ENCODE measurements at regions not wholly inside any gene's neighbourhood (a gene's known extent, or its start where the extent isn't known, plus 50 kb on each side); places are given as distances from the start of the nearest gene placed in this dataset.

DNA sequence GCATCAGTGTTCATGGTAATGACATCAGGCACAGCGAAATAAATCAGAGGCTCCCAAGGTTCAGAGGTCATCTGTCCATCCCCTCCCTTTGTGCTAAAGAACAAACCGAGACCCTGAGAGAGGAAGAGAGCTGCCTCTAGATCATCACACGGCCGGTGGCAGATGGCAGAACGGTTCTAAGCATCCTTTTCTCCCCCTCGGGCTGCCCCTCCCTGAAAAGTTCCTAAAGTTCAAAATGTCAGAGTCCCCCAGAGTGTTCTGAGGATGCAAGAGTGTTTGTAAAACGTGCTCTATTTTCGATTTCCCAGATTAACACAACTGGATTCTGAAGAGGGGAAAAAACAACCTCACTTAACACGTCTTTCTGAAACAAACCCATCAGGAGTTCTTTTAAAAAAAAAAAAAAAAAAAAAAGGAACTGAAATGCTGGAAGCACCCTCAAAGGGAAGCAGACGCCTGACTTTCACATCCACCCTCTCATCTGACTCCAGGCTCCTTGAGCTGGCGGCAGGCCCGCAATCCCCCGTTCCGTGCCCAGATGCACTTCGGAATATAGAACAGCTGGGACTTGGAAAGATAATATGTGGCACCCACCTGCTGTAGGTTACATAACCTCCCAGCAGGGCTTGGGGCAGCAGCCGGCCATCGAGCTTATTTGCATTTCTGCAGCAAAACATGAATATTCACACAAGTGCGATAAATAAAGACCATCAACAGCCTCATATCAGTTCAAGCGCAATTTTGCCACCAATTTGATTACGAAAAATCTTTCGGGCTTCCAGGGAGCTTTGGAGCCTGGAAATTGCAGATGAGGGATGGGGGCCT lies 115.5 kb upstream of the SMURF2 start:
- no peak for TF ChIP-seq GABPA (IDR thresholded peaks at IDR 0.05; ENCODE audit: low read depth)
- no peak for TF ChIP-seq MXI1 (IDR thresholded peaks at IDR 0.05; ENCODE audit: low read depth, low read length)
- TF ChIP-seq, protein P1, sequence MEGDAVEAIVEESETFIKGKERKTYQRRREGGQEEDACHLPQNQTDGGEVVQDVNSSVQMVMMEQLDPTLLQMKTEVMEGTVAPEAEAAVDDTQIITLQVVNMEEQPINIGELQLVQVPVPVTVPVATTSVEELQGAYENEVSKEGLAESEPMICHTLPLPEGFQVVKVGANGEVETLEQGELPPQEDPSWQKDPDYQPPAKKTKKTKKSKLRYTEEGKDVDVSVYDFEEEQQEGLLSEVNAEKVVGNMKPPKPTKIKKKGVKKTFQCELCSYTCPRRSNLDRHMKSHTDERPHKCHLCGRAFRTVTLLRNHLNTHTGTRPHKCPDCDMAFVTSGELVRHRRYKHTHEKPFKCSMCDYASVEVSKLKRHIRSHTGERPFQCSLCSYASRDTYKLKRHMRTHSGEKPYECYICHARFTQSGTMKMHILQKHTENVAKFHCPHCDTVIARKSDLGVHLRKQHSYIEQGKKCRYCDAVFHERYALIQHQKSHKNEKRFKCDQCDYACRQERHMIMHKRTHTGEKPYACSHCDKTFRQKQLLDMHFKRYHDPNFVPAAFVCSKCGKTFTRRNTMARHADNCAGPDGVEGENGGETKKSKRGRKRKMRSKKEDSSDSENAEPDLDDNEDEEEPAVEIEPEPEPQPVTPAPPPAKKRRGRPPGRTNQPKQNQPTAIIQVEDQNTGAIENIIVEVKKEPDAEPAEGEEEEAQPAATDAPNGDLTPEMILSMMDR (IDR thresholded peaks at IDR 0.05) = no peak

Measured in SK-N-SH (cell line).